NCI-H1436 treated with DMSO at 0.1 percent for 48 hours (cell line): ENCODE measurements at regions not wholly inside any gene's neighbourhood (a gene's known extent, or its start where the extent isn't known, plus 50 kb on each side); places are given as distances from the start of the nearest gene placed in this dataset.
"Not testable (repeated sequence)": the region's sequence is repeated elsewhere in the genome, so short reads cannot be mapped to it uniquely, and the experiment has no call there.

Experiments
- DNase-seq: peaks from one replicate; lab custom pipeline; 2025; lab: John Stamatoyannopoulos, UW

DNA sequence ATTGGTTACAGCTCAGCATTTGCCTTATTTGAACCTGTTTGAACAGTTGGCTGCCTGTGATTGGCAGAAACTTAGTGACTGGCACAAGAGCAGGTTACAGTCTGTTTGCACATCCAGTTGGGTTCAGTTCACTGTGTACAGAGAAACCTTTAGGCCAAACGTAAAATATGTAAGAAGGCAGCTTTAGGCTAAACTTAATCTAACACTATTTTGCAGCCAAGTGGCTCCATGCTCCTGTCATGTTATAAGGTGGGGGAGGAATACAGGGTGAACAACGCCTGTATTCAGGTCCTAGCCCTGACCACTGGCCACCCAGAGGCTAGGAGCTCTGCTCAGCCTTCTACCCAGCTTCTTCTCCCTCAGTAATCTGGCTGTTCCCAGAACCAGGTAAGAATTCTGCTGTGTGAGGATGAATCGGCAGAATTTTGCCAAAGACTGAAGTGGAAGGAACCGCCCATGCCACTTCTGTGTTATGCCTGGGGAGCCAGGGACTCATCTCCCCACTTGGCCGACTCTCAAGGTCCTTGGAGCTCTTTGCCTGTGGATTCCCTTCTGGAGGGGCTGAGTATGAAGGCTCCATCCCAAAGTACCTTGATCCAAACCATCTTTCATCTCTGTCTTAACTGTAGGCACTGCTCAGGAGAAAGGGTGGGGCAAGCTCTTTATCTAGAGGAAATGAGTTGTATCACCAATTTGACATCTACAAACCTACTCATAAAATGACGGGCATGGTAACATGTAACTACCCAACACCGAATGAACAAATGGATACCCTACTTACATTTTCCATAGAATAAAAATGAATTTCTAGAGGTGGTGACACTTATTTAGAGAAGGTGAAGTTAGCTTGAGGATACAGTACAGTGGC is 164.4 kb upstream of the NAMPT start:
- DNase-seq: no peak

DNA sequence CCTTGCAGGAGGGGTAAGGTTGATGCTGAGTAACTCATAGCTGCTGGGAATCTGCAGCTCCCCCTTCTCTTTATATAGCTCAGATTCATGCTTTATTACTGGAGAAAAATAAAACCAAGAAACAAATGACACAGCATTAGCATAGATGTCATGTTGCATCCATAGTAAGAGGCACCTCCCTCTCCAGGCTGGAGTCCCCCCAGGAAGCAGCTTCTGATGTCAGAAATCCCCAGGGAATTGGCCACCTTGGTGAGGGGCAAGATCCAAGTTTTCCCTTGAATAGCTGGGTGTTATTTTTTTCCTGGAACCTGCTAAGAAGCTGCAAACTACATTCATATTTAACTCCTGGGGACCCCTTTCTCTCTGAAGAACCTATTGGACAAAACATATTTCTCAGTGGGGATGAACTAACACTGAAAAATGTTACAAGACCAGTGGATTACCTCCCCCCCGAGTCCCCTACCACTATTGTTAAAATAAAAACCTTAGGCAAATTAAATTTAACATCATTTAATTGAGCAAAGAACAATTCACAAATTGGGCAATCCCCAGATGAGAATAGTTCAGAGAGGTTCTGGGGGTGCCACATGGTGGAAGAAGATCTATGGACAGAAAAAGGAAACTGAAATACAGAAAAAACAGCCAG is 163.7 kb upstream of the NAMPT start:
- no peak for DNase-seq

DNA sequence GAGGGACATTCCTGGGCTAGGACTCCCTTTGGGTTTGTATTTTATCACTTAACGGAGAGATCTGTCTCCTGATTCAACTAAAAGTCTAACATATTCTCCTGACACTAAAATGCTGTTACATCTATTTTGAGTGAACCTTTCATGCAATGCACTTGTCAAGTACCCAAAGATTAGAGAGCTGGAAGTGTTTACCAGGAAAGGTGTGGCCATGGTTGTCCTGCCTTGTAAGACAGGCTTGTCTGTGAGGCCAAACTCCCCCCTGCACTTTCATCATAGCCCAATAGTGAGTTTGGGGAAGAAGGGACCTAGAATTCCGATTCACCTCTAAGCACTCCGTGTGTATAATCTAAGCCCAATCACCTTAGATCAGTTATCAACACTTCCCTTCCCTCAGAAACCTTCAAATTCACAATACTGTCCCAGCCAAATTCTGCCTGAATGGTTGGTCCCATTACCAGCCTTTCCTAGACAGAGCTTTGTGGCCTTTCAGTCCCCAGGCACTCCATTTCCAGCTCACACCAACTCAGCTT is 162.6 kb upstream of the NAMPT start:
- no peak for DNase-seq

DNA sequence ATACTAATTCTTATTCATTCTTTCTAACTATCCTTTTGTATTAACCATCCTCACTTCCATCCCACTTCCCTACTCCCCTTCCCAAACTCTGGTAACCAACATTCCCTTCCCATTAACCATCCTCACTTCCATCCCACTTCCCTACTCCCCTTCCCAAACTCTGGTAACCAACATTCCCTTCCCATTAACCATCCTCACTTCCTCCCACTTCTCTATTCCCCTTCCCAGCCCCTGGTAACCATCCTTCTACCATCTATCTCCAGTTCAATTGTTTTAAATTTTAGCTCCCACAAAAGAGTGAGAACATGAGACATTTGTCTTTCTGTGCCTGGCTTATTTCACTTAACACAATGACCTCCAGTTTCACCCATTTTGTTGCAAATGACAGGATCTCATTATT is 160.6 kb upstream of the NAMPT start:
- not testable (repeated sequence) for DNase-seq

DNA sequence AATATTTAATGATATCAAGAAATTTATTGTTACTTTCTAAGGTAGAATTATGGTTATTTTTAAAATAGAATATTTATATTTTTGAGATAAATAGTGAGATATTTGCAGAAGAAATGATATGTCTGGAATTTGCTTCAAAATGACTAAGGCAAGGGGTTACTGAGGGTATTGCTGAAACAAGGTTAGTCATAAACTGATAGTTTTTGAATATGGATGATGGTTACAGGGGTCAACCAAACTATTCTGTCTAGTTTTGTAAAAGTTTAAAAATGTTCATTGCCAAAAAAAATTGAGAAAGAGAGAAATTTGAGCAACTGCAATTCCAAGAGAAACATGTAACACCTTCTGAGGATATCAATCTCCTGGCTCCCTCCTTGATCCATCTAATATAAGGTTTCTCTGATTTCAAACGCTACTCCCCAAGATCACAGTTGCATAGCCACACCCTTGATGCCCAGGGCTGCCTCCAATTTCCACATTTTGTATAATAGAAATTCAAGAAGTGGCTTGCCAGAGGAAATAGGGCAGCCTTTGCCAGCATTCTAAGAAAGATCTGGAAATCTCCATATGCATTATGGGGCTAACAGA is 159.4 kb upstream of the NAMPT start:
- DNase-seq: no peak

DNA sequence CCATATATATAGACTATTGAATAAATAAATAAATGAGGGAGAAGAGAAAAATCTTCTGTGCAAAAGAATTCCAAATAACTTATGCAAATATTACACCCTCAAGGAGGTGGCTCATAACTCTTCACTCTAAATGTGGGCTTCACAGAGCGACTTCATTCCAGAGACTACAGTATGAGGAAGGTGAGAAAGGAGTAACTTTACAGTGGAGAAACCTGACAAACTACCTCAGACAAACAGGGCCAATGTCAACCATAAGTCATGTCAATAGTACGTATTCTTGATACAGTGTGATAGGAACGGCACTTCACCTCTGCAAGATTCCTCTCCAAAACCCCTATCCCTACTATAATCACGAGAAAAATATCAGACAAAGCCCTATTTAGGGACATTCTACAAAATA is 158.4 kb upstream of the NAMPT start:
- DNase-seq: no peak

DNA sequence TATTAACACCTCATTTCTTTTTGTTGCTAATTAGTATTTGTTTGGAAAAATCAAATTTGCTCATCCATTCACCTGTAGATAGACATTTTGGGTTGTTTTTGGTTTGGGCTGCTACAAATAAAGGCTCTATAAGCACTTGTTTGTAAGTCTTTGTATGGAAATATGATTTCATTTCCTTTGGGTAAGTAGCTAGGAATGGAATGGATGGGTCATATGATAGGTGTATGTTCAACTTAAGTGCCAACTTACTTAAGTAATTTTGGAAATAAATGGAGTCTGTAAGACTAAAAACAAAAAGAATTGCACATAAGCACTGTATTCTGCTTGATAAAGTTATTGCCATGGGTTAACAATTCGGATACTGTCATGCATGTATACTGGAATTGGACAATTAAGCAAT is 157.7 kb upstream of the NAMPT start:
- no peak for DNase-seq

DNA sequence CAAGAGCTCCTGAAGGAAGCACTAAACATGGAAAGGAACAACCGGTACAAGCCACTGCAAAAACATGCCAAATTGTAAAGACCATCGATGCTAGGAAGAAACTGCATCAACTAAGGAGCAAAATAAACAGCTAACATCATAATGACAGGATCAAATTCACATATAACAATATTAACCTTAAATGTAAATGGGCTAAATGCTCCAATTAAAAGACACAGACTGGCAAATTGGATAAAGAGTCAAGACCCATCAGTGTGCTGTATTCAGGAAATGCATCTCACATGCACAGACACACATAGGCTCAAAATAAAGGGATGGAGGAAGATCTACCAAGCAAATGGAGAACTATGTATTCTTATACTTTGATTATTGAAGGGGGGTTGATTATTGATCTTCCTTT is 156.6 kb upstream of the NAMPT start:
- not testable (repeated sequence) for DNase-seq

DNA sequence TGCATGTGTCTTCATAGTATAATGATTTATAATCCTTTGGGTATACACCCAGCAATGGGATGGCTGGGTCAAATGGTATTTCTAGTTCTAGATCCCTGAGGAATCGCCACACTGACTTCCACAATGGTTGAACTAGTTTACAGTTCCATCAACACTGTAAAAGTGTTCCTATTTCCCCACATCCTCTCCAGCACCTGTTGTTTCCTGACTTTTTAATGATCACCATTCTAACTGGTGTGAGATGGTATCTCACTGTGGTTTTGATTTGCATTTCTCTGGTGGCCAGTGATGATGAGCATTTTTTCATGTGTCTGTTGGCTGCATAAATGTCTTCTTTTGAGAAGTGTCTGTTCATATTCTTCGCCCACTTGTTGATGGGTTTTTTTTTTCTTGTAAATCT is 152.2 kb upstream of the NAMPT start:
- not testable (repeated sequence) for DNase-seq

DNA sequence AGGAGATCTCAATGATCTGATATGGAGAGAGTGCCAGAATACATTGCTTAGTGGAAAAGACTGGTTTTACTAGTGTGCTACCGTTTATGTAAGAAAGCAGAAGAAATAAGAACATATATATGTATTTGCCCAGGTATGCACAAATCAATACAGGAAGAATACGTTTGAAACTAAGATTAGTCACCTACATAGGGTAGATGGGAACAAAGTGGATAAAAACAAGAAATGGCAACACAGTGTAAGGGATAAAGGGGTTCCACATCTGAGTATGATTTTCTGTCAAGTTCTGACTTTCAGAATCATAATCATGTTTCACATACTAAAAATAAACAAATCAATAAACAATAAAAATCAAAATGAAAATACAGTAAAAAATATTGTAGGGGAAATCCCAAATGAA is 148.6 kb upstream of the NAMPT start:
- no peak for DNase-seq

DNA sequence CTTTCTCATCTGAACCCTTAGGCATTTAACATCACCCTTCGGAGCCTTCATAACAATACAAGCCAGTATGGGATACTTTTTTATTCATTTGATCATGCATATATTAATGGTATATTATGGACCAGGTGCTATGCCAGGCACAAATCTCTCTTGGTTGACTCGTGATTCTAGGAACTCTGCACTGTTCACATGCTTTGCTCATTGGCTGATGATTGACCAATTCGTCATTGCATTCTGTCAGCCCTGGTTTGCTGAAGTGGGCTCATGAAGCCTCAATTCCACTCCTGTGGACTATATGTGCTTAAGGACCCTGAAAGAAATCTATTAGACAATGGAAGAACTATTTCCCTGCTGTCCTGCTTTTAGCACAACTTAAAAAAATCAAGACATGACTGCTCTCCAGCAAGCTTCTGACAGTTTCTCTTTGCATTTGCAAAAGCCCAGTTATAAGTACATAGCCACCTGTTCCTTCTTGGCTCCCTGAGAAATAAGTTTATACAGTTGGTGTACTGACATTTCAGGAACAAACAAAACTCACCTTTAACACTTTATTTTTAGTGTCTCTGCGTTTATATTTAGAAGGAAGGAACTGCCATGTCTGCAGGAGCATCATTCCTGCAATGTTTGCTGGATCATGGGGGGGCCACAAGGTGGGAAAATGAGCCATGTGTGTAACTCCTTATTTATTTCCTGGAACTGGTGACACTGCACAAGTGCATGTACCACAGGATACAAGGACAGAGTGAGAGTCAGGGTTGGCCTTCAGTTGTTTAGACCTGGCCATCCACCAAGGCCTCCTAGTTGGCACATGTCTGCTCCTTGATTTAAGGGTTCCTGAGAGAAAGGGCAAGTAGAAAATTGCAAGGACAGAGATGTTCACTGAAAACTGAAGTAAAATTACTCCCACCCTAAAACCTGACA is 146.0 kb upstream of the NAMPT start:
- DNase-seq: no peak

DNA sequence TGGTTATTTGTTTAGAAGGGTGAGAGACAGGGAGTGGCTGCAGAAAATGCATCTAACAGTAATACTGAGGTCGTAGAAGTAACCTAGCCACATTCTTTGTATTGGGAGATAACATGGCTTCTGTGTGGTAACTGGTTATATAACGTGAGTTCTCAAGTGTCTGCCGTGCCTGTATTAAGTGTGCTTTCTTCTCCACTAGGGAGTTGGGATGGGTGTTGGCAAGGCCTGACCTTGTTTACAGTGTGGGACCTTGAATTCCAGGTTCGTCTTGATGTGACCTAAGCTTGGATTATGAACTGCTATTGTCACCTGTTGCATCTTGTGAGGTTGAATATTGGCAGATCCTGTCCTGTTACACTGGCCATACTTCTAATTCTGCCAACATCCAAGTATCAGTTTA is 145.3 kb upstream of the NAMPT start:
- no peak for DNase-seq

DNA sequence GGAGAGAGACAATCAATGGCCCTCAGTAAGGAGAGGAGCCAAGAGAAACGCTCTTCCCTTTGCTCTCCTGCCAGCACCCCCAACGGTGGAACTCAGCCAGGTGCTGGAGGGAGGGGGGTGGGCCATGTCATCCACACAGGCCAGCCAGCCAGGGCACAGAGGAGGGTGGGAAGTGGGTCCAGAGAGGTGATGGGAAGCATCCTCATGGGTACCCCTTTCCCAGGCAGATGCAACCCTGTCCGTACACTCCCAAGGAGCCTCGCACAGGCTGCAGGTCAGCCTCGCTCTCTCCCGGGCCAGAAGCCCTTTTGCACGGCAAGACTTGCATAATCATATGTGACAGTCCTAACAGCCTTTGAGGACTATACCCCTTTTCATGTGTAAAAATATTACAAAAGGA is 142.0 kb upstream of the NAMPT start:
- DNase-seq: no peak

DNA sequence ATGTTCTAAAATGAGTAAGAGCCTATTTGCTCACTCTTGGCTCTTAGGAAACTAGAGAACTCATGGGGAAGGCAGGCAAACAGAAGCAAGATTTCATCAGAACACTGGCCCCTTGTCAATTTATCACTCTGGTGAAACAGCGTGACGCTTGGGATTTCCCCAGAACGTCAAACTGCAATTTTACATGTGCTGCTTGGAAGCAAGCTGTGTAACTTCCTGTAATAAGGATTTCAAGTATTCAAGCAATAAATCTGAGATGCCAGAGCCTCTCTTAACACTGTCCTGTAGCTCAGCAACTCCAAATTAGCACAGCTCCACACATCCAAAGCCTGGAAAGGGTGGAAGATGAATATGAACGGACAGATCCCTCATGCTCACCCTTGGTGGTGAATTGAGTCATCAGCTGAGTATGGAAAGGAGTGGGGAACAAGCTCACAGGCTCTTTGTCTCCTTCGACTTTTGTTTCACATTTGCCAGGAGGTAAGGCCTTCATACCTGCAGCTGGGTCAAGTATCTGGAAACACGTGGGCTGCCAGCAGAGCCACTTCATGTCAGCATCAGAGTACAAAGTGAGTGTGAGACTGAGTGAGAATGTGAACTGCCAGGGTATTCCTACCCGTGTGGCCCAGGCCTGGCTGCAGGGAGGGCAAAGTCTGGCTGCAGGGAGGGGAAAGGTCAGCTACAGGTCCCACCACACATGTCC is 140.4 kb upstream of the NAMPT start:
- DNase-seq: no peak

DNA sequence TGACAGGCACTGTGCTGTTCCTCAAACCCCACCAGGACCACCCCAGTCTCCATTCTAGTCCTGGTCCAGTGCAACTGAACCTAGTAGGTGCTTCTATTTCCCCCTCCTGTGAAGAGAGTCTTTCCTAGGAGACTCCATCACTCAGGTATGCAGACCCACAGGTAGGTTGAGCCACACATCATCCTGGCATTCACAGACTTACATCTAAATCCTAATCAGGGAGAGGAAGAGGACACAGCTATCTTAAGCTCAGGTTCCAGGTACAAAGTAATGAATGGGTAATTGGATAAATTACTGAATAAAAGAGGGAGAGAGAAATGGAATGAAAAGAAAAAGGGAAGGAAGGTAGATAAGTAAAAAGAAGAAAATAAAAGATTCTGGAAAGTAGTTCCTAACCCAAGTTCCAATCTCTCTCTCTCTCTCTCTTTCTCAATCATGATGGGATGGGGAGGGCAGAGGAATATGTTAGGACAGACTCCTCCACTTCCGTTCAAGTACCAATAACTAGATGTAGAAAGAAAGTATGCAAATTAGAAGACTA is 139.8 kb upstream of the NAMPT start:
- no peak for DNase-seq

DNA sequence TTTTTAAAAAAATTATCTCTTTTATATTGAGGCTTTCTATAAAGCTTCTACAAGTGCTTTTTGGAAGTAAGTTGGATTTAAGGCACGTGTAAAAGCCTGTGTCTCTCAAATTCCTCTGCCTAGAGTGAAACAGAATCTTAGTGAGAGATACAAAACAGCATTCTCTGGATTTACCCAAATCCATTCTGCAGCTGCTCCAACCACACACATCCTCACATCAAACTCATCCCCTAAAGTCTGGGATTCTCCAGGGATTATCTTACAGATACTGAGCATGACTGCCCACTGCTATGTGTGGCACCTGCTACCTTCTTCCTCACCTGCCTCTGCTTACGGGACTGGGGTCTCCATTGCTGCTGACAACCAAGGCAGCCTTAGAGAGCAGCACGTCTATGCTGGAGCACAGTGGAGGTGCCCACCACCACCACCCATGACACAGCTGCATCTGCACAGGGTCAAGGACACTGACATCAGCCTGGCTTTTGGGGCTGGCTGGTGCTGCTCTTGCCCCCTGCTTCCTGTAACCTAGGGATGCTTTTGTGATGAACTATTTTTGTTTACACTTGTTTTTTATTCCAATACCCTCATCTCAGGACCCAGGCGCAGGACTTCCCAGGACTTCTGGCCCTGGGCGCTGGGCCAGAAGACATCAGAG is 139.2 kb upstream of the NAMPT start:
- DNase-seq: no peak

DNA sequence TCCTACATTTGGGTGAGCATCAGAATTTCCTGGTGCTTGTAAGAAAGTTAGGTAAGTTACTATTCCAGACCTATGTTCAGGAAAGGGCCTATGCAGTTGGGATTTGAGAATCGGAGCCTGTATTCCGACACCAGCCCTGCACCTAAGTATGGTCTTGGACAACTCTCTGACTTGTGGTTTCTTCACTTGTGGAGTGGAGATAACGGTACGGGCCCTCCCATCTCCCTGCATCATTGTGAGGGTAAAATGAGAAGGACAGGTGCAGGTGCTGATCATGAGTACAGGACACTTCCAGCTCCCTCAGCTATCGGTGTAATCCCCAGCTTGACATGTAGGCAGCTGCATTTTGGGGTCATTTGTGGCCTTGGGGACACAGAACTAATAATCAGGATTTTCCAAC is 138.3 kb upstream of the NAMPT start:
- DNase-seq: no peak

DNA sequence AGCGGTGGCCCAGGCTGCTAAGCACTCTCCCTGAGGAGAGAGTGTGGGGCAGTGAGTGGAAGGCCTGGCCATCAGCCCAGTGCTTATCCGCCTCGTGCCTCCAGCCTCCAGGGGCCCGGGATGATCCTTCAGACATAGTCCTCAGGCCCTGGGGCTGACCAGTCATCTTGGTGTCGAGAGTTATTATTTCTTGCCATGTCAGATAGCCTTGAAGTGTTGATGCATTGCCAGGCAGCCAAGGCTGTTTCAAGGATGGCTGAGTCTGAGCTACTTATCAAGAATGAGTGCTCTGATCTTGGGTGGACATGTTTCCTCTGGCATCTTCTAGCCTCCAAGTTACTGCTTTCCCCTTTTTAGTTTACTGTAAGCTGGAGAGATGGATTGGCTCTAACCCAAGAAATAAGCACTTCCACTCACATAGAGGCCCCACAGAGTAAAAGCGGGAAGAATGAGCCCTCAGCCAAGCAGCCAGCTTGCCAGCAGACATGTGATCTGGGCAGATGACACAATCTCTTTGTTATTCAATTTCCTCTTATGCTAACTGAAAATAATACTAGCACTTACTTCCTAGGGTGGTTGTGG is 136.5 kb upstream of the NAMPT start:
- DNase-seq: no peak

DNA sequence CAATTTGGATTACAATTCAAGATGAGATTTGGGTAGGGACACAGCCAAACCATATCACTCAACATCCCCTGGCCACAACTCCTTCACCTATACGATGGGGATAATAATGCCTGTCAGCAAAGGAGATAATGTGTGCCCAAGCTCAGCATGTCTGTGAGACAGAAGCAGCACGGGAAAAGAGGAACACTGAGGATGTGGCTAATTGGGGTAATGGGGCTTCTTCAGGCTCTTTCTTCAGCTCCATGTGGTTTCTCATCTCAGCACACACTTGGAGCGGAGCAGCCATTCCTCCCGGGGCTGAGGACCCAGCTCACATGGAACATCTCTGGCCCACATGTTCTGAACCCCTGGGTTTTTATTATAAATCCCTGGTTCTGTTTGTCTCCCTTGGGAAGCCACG is 136.0 kb upstream of the NAMPT start:
- no peak for DNase-seq

DNA sequence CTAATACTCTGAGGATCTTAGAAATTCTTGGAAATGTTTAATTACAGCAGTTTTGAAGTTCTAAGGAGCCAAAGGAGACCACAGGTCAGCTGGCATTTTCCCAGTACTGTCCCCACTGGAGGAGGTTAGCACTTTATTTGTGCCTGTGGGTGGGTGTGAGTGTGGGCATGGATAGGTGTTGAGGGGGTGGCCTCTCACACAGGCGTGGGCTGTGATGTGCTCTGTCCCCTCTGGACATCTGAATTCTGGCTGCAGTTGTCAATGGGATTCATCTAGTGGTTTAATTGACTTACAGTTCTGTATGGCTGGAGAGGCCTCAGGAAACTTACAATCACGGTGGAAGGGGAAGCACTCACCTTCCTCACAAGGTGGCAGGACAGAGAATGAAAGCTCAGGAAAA is 135.4 kb upstream of the NAMPT start:
- no peak for DNase-seq
